ENCODE measurements at regions not wholly inside any gene's neighbourhood (a gene's known extent, or its start where the extent isn't known, plus 50 kb on each side); places are given as distances from the start of the nearest gene placed in this dataset.
"Not testable (repeated sequence)": the region's sequence is repeated elsewhere in the genome, so short reads cannot be mapped to it uniquely, and the experiment has no call there.

- H3K4me1 ChIP-seq (ENCODE audit: insufficient read depth, low read length), result peaks cover 48% of the 10 kb centered on the region
- H3K9me3 ChIP-seq (ENCODE audit: insufficient read depth, low read length, severe bottlenecking); H3K79me2 ChIP-seq (ENCODE audit: insufficient read depth, low read length); H3K4me3 ChIP-seq (ENCODE audit: low read depth in 1 of 2, low read length in 2 of 2); H3K27ac ChIP-seq (ENCODE audit: low read length); H2AFZ ChIP-seq (ENCODE audit: low read depth, low read length); H3K9ac ChIP-seq (ENCODE audit: low read depth, low read length); H4K20me1 ChIP-seq (ENCODE audit: insufficient read depth, low read length); H3K27me3 ChIP-seq (ENCODE audit: insufficient read depth, low read length, poor library complexity); H3K36me3 ChIP-seq (ENCODE audit: insufficient read depth, low read length); H3K4me2 ChIP-seq (ENCODE audit: insufficient read depth, low read length); ATAC-seq (ENCODE audit: insufficient read depth, low read depth): not testable (repeated sequence)
- peak; percentile 29 for DNase-seq
- TF ChIP-seq CTCF (IDR thresholded peaks at IDR 0.05; ENCODE audit: borderline replicate concordance, extremely low read depth, low read length, poor library complexity, severe bottlenecking), result peak; percentile 46
Measured at GRCh38 chr20:28625112-28625511, 2632.4 kb upstream of the DEFB115 start.

- H3K27ac ChIP-seq (ENCODE audit: low read length); H4K20me1 ChIP-seq (ENCODE audit: insufficient read depth, low read length); H3K4me2 ChIP-seq (ENCODE audit: insufficient read depth, low read length); ATAC-seq (ENCODE audit: insufficient read depth, low read depth); H2AFZ ChIP-seq (ENCODE audit: low read depth, low read length); H3K9me3 ChIP-seq (ENCODE audit: insufficient read depth, low read length, severe bottlenecking); DNase-seq; H3K27me3 ChIP-seq (ENCODE audit: insufficient read depth, low read length, poor library complexity); H3K4me3 ChIP-seq (ENCODE audit: low read depth in 1 of 2, low read length in 2 of 2); H3K36me3 ChIP-seq (ENCODE audit: insufficient read depth, low read length); H3K9ac ChIP-seq (ENCODE audit: low read depth, low read length); H3K79me2 ChIP-seq (ENCODE audit: insufficient read depth, low read length): not testable (repeated sequence)
- H3K4me1 ChIP-seq (ENCODE audit: insufficient read depth, low read length), result peaks cover 34% of the 10 kb centered on the region
Measured at GRCh38 chr20:28640831-28641230, 2616.6 kb upstream of the DEFB115 start.

Measured in DND-41 (cell line).